ENCODE measurements at regions not wholly inside any gene's neighbourhood (a gene's known extent, or its start where the extent isn't known, plus 50 kb on each side); places are given as distances from the start of the nearest gene placed in this dataset.

DNA sequence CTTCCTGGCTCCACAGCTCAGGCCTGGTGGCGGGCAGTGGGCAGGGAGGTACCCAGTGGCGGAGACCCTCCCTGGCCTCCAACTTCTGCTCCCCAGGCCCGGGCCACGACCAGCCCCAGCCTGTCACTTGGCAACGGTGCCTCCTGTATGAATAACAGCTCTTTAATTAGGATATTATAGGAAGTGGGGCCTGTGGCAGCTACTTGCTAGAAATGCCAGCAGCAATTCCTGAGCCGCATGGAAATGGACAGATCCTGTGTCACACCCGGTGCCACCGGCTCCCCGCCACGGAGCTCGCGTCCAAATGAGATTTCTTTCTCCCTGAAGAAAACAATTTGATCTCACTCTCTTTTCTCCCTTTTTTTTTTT is 104.5 kb downstream of the CHST1 start:
- H3K4me2 ChIP-seq (ENCODE audit: unreplicated experiment): no peak overlapping the region
- no peaks in the 10 kb centered on the region for H3F3A ChIP-seq (ENCODE audit: insufficient read depth)
- no peaks in the 10 kb centered on the region for H3K9me3 ChIP-seq (ENCODE audit: low read depth)
- TF ChIP-seq EZH2 (IDR thresholded peaks at IDR 0.05; ENCODE audit: insufficient read depth, poor library complexity, severe bottlenecking): no peak
- TF ChIP-seq EZH2phosphoT487 (IDR thresholded peaks at IDR 0.05; ENCODE audit: insufficient read depth, low read depth): no peak
- H3K9ac ChIP-seq: no peak overlapping the region
- no peaks in the 10 kb centered on the region for H4K20me1 ChIP-seq (ENCODE audit: insufficient read depth)
- H3K27ac ChIP-seq: no peak overlapping the region
- no peaks in the 10 kb centered on the region for H3K79me2 ChIP-seq (ENCODE audit: insufficient read depth)
- H3K4me1 ChIP-seq (ENCODE audit: insufficient read depth): no peaks in the 10 kb centered on the region
- no peak overlapping the region for H2AFZ ChIP-seq
- H3K27me3 ChIP-seq (replicated peaks; ENCODE audit: insufficient read depth): peaks cover 17% of the 10 kb centered on the region
- no peak overlapping the region for H3K4me3 ChIP-seq
- H3K36me3 ChIP-seq (ENCODE audit: low read depth): no peaks in the 10 kb centered on the region
- no peak for DNase-seq
- in situ Hi-C loops (cut with MboI): no loop called here
- no peaks in the 10 kb centered on the region for H3K9me2 ChIP-seq (ENCODE audit: insufficient read depth)
- WGBS, 2 experiments (ENCODE audit: low coverage in 1 of 2, low lambda C conversion rate in 2 of 2, missing lambda C conversion rate in 2 of 2): 16 to 20% methylated on average over 12 of the region's 12 CpGs

DNA sequence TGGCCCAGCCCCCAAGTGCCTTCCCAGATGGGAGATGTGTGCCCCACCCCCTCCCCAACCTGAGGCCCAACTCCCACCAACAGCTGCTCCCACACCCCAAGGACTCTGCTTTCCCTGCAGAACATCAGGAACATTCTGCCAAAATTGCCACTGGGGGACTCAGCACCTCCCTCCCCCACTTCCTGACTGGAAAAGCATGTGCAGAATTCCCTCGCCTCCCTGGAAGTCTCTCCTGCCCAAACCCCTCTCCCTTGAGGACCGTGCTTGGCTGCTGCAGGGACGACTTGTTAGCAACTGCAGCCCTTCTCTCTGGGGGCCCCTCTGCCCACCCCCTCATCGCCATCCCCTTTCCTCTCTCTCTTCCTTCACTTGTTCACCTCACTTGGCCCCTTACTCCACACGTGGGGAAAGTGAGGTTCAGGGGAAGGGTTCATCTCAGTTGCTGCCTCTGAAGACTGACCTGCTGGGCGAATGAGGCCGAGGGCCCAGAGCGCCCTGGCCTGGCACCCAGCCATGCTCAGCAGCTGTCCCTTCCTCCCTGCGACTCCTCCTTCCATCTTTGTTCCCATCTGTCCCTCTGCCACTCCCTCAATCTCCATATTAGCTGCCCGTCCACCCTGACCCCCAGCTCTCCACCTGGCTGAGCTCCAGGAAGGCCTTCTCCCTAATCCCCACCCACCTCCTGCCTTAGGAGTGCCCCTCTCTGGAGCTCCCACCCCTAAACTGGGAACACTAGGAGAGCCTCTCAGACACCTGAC is 105.1 kb downstream of the CHST1 start:
- Histone ChIP-seq H2AFZ (no peak overlapping the region), H3K27me3 (replicated peaks; ENCODE audit: insufficient read depth) (peaks cover 16% of the 10 kb centered on the region), H3K4me2 (ENCODE audit: unreplicated experiment) (no peak overlapping the region), H3K36me3 (ENCODE audit: low read depth) (no peaks in the 10 kb centered on the region), H3F3A (ENCODE audit: insufficient read depth) (no peaks in the 10 kb centered on the region), H3K27ac (no peak overlapping the region), H3K4me1 (ENCODE audit: insufficient read depth) (no peaks in the 10 kb centered on the region), H3K9ac (no peak overlapping the region), H3K9me2 (ENCODE audit: insufficient read depth) (no peaks in the 10 kb centered on the region), H3K4me3 (no peak overlapping the region), H3K9me3 (ENCODE audit: low read depth) (no peaks in the 10 kb centered on the region), H3K79me2 (ENCODE audit: insufficient read depth) (no peaks in the 10 kb centered on the region), H4K20me1 (ENCODE audit: insufficient read depth) (no peaks in the 10 kb centered on the region)
- in situ Hi-C loops (cut with MboI): no loop called here
- DNase-seq: no peak
- TF ChIP-seq EZH2 (IDR thresholded peaks at IDR 0.05; ENCODE audit: insufficient read depth, poor library complexity, severe bottlenecking): no peak
- no peak for TF ChIP-seq EZH2phosphoT487 (IDR thresholded peaks at IDR 0.05; ENCODE audit: insufficient read depth, low read depth)
- WGBS, 2 experiments (ENCODE audit: low coverage in 1 of 2, low lambda C conversion rate in 2 of 2, missing lambda C conversion rate in 2 of 2): 16 to 21% methylated on average over 9 to 10 of the region's 10 CpGs

DNA sequence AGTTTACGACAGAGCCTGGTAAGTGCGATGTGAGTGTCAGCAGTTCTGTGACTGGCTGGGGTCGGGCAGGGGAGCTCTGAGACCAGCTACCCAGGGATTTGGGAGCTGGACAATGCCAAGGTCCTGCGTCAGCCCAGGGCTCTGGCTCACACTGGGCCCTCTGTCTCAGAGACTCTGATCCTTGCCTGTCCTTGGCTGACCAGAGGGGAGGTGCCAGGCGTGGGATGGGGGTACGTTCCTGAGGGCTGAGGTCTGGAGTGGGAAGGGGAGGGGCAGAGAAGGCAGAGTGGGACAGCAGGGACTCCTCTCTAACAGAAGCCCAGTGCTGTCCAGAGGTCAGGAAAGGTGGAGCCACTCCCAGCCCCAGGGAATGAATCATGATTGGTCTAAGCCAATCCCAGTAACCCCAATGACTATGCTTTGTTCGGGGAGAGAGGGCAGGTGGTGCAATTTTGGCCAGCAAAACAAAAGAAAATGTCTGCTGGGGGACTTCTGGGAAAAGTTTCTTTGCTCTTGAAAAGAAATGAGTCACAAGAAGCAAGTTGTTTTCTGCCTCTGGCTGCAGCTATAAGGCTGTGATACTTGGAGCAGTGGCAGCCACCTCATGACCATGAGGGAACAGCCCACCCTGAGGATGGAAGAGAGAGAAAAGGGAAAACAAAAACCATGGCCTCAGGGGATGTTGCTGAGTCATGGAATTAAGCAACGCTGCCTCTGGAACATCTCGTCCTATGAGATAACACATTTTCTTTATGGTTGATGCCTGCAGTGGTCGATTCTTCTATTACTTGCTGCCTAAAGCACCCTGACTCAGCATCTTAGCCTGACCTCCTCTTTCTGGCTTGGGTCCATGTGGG is 108.3 kb downstream of the CHST1 start:
- Histone ChIP-seq H3K9me3 (ENCODE audit: low read depth) (no peaks in the 10 kb centered on the region), H3K9me2 (ENCODE audit: insufficient read depth) (no peaks in the 10 kb centered on the region), H3K4me1 (ENCODE audit: insufficient read depth) (no peaks in the 10 kb centered on the region), H3K9ac (no peak overlapping the region), H3K79me2 (ENCODE audit: insufficient read depth) (no peaks in the 10 kb centered on the region), H3K27me3 (replicated peaks; ENCODE audit: insufficient read depth) (no peaks in the 10 kb centered on the region), H3K4me3 (no peak overlapping the region), H3K4me2 (ENCODE audit: unreplicated experiment) (no peak overlapping the region), H4K20me1 (ENCODE audit: insufficient read depth) (no peaks in the 10 kb centered on the region), H3K27ac (no peak overlapping the region), H2AFZ (no peak overlapping the region), H3F3A (ENCODE audit: insufficient read depth) (no peaks in the 10 kb centered on the region), H3K36me3 (ENCODE audit: low read depth) (no peaks in the 10 kb centered on the region)
- peak; percentile 5 for DNase-seq
- TF ChIP-seq EZH2 (IDR thresholded peaks at IDR 0.05; ENCODE audit: insufficient read depth, poor library complexity, severe bottlenecking) (no peak), EZH2phosphoT487 (IDR thresholded peaks at IDR 0.05; ENCODE audit: insufficient read depth, low read depth) (no peak)
- in situ Hi-C loops (cut with MboI): no loop called here
- 51 to 57% methylated on average over 10 of the region's 10 CpGs for WGBS, 2 experiments (ENCODE audit: low coverage in 1 of 2, low lambda C conversion rate in 2 of 2, missing lambda C conversion rate in 2 of 2)

DNA sequence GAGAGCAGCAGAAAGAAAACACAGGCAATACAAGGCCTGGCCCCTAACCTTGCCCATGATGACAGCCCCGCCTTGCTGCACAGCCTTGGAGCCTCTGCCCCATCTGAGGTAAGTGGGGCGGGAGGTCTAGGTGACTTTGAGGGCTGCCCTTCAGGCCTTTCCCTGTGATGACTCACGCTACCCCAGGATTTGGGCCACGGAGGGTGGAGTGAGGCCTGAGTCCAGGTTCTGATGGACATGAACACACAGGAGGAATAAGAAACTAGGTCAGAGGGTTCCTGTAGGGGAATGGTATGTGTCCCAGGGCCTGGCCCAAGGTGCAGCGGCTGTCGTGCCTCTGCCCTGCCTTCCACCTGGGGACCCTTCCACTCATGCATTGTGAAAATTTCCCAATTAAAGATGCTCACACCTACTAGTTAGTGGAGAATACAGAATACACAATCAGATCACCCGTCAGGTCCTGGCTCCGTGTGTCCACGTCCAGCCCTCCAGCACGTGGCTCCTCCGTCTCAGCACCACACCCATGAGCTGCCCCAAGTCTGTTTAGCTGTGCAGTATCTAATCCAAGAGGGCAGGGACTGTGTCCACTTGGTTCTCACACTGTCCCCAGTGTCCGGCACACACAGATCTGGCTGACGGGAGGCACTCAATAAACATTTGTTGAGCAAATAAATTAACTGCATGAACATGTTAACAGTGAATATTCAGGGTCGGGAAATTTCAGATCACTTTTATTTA is 111.0 kb downstream of the CHST1 start:
- H4K20me1 ChIP-seq (ENCODE audit: insufficient read depth): no peaks in the 10 kb centered on the region
- WGBS, 2 experiments (ENCODE audit: low coverage in 1 of 2, low lambda C conversion rate in 2 of 2, missing lambda C conversion rate in 2 of 2): 21 to 23% methylated on average over 14 of the region's 14 CpGs
- H3K27ac ChIP-seq: no peak overlapping the region
- no peak for TF ChIP-seq EZH2phosphoT487 (IDR thresholded peaks at IDR 0.05; ENCODE audit: insufficient read depth, low read depth)
- no peak for TF ChIP-seq EZH2 (IDR thresholded peaks at IDR 0.05; ENCODE audit: insufficient read depth, poor library complexity, severe bottlenecking)
- no peak for DNase-seq
- H2AFZ ChIP-seq: no peak overlapping the region
- no peak overlapping the region for H3K4me3 ChIP-seq
- in situ Hi-C loops (cut with MboI): no loop called here
- H3K36me3 ChIP-seq (ENCODE audit: low read depth): no peaks in the 10 kb centered on the region
- no peaks in the 10 kb centered on the region for H3K9me3 ChIP-seq (ENCODE audit: low read depth)
- no peaks in the 10 kb centered on the region for H3K79me2 ChIP-seq (ENCODE audit: insufficient read depth)
- no peak overlapping the region for H3K4me2 ChIP-seq (ENCODE audit: unreplicated experiment)
- no peaks in the 10 kb centered on the region for H3K27me3 ChIP-seq (replicated peaks; ENCODE audit: insufficient read depth)
- no peaks in the 10 kb centered on the region for H3K9me2 ChIP-seq (ENCODE audit: insufficient read depth)
- H3K9ac ChIP-seq: no peak overlapping the region
- no peaks in the 10 kb centered on the region for H3K4me1 ChIP-seq (ENCODE audit: insufficient read depth)
- no peaks in the 10 kb centered on the region for H3F3A ChIP-seq (ENCODE audit: insufficient read depth)

All from GM23248 (cell line).